ENCODE measurements at regions not wholly inside any gene's neighbourhood (a gene's known extent, or its start where the extent isn't known, plus 50 kb on each side); places are given as distances from the start of the nearest gene placed in this dataset.

DNA sequence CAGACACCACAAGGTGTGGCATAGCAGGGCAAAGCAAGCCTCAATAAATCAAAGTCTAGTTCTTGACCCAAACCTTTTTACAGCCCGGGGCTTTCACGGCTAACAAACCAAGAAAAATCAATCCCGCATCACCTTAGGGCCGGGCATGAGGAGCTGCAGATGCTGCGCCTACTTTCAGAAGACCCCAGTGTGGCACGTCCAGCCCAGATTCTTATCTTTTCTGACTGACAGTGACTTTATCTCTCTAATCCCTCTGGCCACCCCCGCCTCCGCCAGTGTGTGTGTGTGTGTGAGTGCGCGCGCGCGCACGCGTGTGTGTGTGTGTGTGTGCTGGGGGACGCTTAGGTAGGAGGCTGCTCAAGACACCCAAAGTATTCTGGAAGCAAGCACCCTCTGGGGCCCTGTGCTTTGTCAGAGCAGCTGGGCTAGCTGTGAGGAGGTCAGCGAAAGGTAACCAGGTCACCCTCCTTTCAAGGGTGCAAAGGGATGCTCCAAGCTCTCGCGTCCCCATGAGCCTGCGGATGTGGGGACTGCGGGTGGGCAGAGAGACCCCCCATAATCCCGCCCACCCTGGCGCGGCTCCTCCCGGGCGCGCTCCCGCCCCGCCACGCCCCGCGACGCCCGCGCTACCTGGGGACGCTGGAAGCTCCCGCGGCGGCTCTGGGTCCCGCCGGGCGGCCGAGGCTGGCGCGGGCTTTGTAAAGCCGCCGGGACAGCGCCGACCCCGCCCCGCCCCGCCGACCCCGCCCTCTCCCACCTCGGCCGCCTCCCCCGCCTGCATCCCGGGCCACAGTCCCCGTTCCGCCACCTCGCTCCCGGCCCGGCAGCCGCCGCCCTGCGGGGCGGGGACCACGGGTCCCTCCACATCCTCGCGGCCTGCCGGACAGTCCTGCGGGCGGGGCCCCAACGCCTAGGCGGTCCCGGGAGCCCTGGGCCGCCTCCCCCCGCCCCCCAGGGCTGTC lies 57.1 kb upstream of the RHOBTB1 start:
- no peak overlapping the region for H3K27ac ChIP-seq
- peak in 7 of 8 experiments; percentile 48 to 94 (median 91) for ATAC-seq (replicated peaks in 6 of 8)
- in situ Hi-C loops (cut with MboI; ENCODE audit: low pct_unique_long_range_greater_than_20kb in 2 of 9, low sequenced_read_pairs in 9 of 9, unreplicated experiment in 9 of 9), result no loop called here
- peak overlapping the region; percentile 39 to 54 (median 46) for H3K4me3 ChIP-seq
- WGBS, 10 experiments, result 0 to 50% (median 33%) methylated on average over 1 to 15 of the region's 78 CpGs; no CpG with 5 or more reads in 3 of the 10 experiments
- H3K4me1 ChIP-seq (replicated peaks in 1 of 2), result no peaks in the 10 kb centered on the region

DNA sequence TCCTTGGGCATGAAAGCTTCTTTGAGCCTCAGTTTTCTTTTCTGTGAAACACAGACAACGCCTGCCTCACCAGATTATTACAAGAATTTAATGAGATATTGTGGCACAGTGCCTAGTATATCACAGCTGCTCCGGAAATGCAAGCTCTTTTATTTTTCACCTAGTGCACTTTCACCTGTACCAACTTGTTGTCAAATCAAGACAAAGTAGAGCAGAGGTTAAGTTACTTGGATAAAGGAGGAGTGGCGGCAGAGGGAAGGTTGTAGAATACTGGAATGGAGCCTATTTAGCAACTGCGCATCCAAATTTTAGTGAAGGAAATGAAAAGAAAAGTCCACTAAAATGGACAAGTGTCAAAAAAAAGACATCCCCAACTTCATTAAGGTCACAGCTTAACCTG lies 54.9 kb upstream of the RHOBTB1 start:
- H3K27ac ChIP-seq, result no peak overlapping the region
- H3K4me3 ChIP-seq, result no peak overlapping the region
- 0 to 100% (median 90%) methylated on average over 1 to 4 of the region's 4 CpGs for WGBS, 10 experiments
- no peak for ATAC-seq (replicated peaks in 6 of 8)
- in situ Hi-C loops (cut with MboI; ENCODE audit: low pct_unique_long_range_greater_than_20kb in 2 of 9, low sequenced_read_pairs in 9 of 9, unreplicated experiment in 9 of 9), result no loop called here
- no peaks in the 10 kb centered on the region for H3K4me1 ChIP-seq (replicated peaks in 1 of 2)

DNA sequence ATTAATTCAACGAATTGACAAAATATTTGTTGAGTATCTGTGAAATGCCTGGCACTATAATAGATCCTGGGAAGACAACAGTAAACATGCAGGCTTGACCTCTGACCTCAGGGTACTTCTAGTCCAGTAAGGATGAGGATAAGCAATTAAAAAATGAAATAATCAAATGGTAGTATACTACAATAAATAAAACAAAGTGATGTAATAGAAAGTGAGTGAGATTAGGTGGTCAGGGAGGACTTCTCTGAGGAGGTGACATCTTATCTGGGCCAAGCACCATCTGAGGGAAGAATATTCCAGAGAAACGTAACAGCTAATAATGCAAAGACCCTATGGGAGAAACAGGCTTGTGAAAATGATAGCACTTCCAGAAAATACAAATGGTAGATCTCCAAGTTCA lies 50.1 kb upstream of the RHOBTB1 start:
- WGBS, 10 experiments, result 35 to 100% (median 80%) methylated on average over 2 of the region's 2 CpGs; no CpG with 5 or more reads in 1 of the 10 experiments
- no peak overlapping the region for H3K27ac ChIP-seq
- ATAC-seq (replicated peaks in 6 of 8), result no peak
- in situ Hi-C loops (cut with MboI; ENCODE audit: low pct_unique_long_range_greater_than_20kb in 2 of 9, low sequenced_read_pairs in 9 of 9, unreplicated experiment in 9 of 9), result no loop called here
- H3K4me1 ChIP-seq (replicated peaks in 1 of 2), result peaks cover 0 to 7% of the 10 kb centered on the region in 2 donors
- H3K4me3 ChIP-seq, result no peak overlapping the region

Data from motor neuron (in vitro differentiated cells).